ENCODE measurements at regions not wholly inside any gene's neighbourhood (a gene's known extent, or its start where the extent isn't known, plus 50 kb on each side); places are given as distances from the start of the nearest gene placed in this dataset.

DNA sequence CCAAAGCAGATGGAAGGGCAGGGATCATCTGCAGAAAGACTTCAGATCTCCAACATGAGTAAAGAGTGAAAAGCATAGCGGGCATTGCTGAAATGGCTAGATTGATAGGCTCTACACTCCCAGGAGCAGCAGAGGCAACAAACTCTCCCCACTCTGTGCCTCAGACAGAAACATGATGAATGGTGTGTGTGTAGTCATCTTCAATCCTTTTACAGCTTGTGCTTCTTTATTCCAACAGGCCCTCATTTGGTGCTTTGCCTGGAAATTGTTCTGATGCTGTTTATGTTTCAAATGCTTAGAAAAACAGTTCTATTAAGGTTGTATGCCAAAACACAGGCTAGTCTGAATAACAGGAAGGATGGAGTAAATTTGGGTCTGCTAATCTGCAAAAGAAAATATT lies 176.2 kb downstream of the DMRTA1 start:
- TF ChIP-seq, protein P1, sequence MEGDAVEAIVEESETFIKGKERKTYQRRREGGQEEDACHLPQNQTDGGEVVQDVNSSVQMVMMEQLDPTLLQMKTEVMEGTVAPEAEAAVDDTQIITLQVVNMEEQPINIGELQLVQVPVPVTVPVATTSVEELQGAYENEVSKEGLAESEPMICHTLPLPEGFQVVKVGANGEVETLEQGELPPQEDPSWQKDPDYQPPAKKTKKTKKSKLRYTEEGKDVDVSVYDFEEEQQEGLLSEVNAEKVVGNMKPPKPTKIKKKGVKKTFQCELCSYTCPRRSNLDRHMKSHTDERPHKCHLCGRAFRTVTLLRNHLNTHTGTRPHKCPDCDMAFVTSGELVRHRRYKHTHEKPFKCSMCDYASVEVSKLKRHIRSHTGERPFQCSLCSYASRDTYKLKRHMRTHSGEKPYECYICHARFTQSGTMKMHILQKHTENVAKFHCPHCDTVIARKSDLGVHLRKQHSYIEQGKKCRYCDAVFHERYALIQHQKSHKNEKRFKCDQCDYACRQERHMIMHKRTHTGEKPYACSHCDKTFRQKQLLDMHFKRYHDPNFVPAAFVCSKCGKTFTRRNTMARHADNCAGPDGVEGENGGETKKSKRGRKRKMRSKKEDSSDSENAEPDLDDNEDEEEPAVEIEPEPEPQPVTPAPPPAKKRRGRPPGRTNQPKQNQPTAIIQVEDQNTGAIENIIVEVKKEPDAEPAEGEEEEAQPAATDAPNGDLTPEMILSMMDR (IDR thresholded peaks at IDR 0.05) = no peak
- TF ChIP-seq POLR2A (IDR thresholded peaks at IDR 0.05) = no peak
